ENCODE measurements at regions not wholly inside any gene's neighbourhood (a gene's known extent, or its start where the extent isn't known, plus 50 kb on each side); places are given as distances from the start of the nearest gene placed in this dataset.

- peaks cover 5 to 21% (median 13%) of the 10 kb centered on the region in 5 donors for H3K27me3 Mint-ChIP-seq
- H3K27ac Mint-ChIP-seq: no peak overlapping the region
- DNase-seq: no peak
- no peaks in the 10 kb centered on the region for H3K36me3 Mint-ChIP-seq
- H3K9me3 Mint-ChIP-seq: peaks cover 0 to 9% (median 2%) of the 10 kb centered on the region in 9 donors
- H3K4me3 Mint-ChIP-seq: no peak overlapping the region
- no peaks in the 10 kb centered on the region for H3K4me1 Mint-ChIP-seq
- no peak for ATAC-seq
- POLR2A ChIA-PET: no interaction called here
Measured at GRCh38 chr16:88289561-88289960, 93.2 kb upstream of the ZNF469 start.

DNA sequence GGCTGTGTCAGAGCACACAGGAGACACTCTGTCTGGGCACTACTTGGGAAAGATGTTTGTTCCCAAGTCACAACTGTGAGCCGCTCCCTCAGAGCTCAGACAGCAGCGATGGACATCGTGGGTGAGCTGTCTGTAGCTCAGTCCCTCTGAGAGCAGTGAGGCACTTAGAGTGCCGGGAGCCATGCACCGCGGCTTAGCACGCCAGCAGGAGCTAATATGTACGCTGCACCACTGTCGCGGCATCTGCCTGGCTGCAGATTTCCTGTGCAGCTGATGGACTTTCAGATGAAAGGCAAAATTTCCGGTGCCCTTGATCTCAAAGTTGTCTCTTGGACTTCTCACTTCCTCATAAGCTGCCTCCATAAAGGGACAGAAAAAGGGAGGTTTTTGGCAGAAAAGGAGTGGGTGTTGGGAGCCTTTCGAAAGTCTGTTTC lies 92.8 kb upstream of the ZNF469 start:
- Mint-ChIP-seq H3K36me3 (no peaks in the 10 kb centered on the region), H3K27me3 (peaks cover 7 to 21% (median 13%) of the 10 kb centered on the region in 5 donors), H3K27ac (no peak overlapping the region), H3K4me3 (no peak overlapping the region), H3K9me3 (peaks cover 0 to 9% (median 2%) of the 10 kb centered on the region in 9 donors), H3K4me1 (no peaks in the 10 kb centered on the region)
- DNase-seq (no peak), ATAC-seq (no peak)
- POLR2A ChIA-PET: no interaction called here

DNA sequence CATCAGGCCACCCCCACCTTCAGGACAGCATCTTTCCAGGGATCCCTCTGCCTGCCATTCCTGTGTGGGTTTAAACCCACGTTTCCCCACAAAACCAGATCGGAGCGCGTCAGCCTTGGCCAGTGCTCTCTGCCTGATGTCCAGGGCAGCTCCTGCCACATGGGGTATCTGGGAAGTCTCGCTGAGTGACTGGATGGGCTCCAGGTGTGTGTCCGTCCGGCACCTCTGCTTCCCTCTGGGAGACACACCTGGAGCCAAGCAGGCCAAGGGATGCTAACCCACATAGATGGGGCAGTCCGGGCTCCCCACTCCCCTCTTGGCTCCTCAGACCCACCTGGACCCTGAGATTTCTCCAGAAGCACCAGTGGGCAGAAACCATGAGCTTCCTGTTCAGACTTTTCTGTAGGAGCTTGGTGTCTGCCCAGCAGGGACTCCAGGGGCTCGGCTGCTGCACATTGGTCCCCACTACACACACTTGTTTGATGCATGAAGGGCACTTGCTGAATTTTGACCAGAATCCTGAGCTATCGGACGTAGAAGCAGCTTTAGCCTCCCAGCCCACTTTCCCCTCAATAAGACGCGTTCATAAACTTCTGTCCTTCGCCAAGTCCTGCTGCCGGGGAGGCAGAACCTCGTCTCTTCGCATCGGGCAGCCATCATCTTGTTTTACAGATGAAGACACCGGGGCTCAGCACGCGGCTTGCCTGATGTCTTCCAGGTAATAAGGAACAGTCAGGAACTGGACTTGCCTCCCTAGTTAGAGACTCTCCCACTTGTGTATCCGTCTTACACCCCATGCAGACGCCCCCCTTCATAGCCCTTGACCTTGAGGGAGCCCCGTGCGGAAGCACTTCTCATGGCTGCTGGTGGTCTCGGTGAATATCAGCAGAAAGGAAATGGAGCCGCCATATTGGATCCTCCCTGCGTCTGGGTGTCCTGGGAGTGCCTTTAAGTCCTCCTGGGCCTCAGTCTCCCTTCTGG lies 91.6 kb upstream of the ZNF469 start:
- no peak for ATAC-seq
- POLR2A ChIA-PET: no interaction called here
- Mint-ChIP-seq H3K4me1 (no peaks in the 10 kb centered on the region), H3K27ac (no peak overlapping the region), H3K9me3 (peaks cover 0 to 8% (median 0%) of the 10 kb centered on the region in 9 donors), H3K27me3 (peaks cover 9 to 23% (median 13%) of the 10 kb centered on the region in 5 donors), H3K4me3 (no peak overlapping the region), H3K36me3 (no peaks in the 10 kb centered on the region)
- DNase-seq: no peak

DNA sequence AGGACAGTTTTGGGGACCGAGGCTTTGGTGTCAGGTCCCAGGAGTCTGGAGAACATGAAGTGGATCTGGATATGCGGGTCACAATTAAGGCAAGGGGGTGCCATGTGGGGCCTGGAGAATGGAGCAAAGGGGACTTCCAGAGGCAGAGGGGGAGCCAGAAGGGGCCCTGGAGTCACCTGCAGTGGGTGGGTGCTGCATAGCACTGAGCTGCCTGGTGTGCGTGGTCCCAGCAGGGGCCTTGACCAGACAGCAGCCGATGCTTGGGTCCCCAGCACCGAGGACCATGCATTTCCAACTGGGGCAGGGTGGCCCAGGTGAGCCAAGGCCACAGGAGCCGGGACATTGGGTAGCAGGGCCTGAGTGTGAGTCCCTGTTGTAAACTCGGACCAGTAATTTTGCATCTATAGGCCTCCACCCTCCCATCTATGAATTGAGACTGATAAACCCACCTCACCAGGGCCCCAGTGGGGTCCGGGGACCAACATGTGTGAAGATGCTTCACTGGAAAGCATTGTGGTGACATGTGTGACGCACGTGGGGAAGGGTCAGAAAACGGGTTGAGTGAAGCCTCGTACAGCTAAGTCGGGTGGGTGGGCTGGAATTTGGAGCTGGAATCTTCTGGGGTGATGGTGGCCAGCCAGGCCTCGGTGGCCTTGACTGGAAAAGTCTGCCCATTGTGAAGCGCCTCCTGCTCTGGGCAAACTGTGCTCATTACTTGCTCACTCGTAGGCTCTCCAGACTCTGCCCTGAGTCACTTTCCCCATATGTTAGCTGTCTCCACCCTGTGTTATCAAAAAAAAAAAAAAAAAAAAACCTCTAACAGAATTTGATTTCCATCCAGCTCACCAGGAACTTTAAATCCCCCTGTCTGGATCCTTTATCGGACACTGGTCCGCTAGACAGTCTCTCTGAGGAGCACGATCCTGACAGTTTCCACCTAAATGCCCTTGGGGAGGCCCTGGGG lies 90.5 kb upstream of the ZNF469 start:
- Mint-ChIP-seq H3K9me3 (peaks cover 0 to 2% (median 0%) of the 10 kb centered on the region in 9 donors), H3K27ac (no peak overlapping the region), H3K36me3 (no peaks in the 10 kb centered on the region), H3K4me1 (no peaks in the 10 kb centered on the region), H3K4me3 (no peak overlapping the region), H3K27me3 (peaks cover 9 to 23% (median 14%) of the 10 kb centered on the region in 5 donors)
- POLR2A ChIA-PET: no interaction called here
- ATAC-seq (no peak), DNase-seq (no peak)

DNA sequence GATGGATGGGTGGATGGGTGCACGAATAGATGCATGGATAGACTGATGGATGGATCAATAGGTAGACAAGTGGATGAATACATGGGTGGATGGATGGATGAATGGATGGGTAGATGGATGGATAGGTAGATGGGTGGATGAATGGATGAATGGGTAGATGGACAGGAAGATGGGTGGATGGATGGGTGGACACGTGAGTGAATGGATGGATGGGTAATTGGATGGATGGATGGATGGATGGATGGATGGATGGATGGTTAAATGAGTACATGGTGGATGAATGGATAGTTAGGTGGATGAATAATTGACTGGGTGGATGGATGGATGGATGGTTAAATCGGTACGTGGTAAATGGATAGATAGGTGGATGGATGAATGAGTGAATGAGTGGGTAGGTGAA lies 89.7 kb upstream of the ZNF469 start:
- ATAC-seq (no peak), DNase-seq (no peak)
- H3K4me3 Mint-ChIP-seq: no peak overlapping the region
- H3K4me1 Mint-ChIP-seq: no peaks in the 10 kb centered on the region
- no peak overlapping the region for H3K27ac Mint-ChIP-seq
- H3K36me3 Mint-ChIP-seq: no peaks in the 10 kb centered on the region
- H3K9me3 Mint-ChIP-seq: peaks cover 0 to 2% (median 0%) of the 10 kb centered on the region in 9 donors
- H3K27me3 Mint-ChIP-seq: peaks cover 9 to 23% (median 21%) of the 10 kb centered on the region in 5 donors
- POLR2A ChIA-PET: no interaction called here

GRCh38 chr16:88295671-88296436 lies 86.9 kb upstream of the ZNF469 start:
- POLR2A ChIA-PET: no interaction called here
- ATAC-seq (no peak), DNase-seq (no peak)
- Mint-ChIP-seq H3K36me3 (no peaks in the 10 kb centered on the region), H3K27me3 (peaks cover 8 to 30% (median 21%) of the 10 kb centered on the region in 5 donors), H3K4me1 (peaks cover 0 to 5% (median 0%) of the 10 kb centered on the region in 4 donors), H3K27ac (no peak overlapping the region), H3K9me3 (peaks cover 0 to 2% (median 0%) of the 10 kb centered on the region in 9 donors), H3K4me3 (no peak overlapping the region)

DNA sequence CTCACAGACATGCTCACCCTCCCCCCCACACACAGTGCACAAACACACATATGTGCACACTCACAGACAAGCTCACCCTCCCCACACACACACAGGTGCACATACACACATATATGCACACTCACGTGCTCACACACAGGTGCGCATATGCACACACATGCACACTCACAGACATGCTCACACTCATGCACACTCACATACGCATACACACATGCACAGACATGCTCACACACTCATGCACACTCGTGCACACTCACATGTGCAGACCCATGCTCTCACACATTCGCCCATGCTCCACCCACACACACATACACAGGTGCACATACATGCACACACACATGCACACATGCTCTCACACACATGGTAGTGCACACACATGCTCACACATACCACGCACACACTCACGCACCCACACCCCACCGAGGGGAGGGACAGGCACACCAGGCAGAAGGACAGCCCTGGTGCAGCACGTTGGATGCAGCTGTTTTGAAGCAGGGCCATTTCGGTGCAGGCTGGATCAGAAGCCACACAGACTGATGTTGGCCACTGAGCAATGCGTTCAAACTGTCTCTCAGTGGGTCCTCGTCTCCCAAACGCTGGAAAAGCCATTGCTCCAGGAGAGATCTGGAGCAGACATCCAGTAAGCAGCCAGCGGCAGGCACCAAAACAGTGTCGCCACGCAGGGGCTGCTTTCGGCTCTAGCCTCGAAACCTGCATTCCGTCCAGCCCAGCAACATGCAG lies 86.2 kb upstream of the ZNF469 start:
- H3K27me3 Mint-ChIP-seq: peaks cover 8 to 30% (median 22%) of the 10 kb centered on the region in 5 donors
- peaks cover 0 to 5% (median 0%) of the 10 kb centered on the region in 4 donors for H3K4me1 Mint-ChIP-seq
- no peak overlapping the region for H3K27ac Mint-ChIP-seq
- no peak overlapping the region for H3K4me3 Mint-ChIP-seq
- no peak for DNase-seq
- H3K36me3 Mint-ChIP-seq: no peaks in the 10 kb centered on the region
- ATAC-seq: no peak
- POLR2A ChIA-PET: no interaction called here
- peaks cover 0 to 2% (median 0%) of the 10 kb centered on the region in 9 donors for H3K9me3 Mint-ChIP-seq

DNA sequence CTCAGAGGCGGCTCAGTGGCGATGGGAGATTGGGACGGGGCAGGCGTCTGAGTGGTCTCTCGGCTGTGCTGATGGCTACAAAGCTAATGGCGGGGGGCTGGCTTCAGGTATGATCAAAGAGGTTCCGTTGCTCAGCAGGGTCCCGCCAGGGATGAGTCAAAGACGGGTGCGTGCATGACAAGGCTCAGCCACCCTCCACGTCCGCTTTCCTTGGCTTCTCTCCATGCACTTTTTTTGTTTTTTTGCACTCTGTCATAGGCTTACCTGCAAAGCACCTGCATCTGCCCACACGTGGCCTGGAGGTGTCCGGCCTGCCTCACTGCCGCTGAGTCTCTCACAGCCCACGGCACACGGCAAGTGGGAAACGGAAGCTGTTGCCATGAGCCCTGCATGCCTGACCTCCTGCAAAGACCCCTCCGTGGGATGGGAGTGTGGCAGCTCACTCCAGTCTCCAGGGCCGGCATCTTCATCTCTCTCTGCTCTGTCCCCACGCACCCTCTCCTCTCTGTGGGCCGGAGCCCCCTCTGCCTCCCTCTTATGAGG lies 85.5 kb upstream of the ZNF469 start:
- Mint-ChIP-seq H3K27ac (no peak overlapping the region), H3K4me1 (peaks cover 0 to 8% (median 0%) of the 10 kb centered on the region in 4 donors)
- no peak for ATAC-seq

DNA sequence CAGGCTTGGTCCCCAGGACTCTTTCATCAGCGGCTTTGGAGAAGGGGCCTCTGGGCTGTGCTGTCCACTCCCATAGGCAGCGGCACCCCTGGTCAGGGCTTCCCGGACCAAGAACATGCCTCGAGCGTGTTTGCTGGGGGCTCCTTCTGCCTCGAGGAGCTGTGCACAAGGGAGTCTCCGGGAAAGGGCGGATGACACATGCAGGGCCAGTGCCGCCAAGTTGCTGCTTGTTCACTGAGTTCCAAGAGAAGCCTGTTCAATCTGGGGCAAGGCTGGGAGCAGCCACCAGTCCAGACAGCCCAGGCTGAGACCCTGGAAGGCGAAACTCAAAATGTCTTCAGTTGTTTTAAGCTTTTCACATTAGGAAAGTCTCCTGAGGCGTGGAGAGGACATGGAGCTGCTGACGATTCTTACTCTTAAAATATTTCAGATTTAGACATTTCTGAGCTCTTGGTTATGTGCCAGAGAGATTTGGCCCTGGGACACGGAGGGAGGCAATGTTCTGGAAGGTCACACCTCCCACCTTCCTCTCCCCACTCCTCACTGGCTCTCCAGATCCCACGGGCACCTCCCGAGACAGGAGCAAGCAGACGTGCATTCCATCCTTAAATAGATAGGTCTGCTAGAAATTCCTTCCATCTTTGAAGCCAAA lies 84.5 kb upstream of the ZNF469 start:
- Mint-ChIP-seq H3K27ac (peak overlapping the region in 1 of 10 donors; percentile 56), H3K36me3 (no peaks in the 10 kb centered on the region), H3K4me3 (no peak overlapping the region), H3K9me3 (no peaks in the 10 kb centered on the region), H3K27me3 (peaks cover 6 to 23% (median 21%) of the 10 kb centered on the region in 5 donors), H3K4me1 (peaks cover 0 to 8% (median 0%) of the 10 kb centered on the region in 4 donors)
- no peak for ATAC-seq
- DNase-seq: no peak
- POLR2A ChIA-PET: interaction anchor here (0.6 kb wide), 1 partner anchor 185 kb away, joined by 3 read pairs; no protein-coding TSS in a partner anchor

More for the DNA sequence above, 85.5 kb upstream of the ZNF469 start:
- Mint-ChIP-seq H3K9me3 (no peaks in the 10 kb centered on the region), H3K36me3 (no peaks in the 10 kb centered on the region), H3K27me3 (peaks cover 10 to 29% (median 22%) of the 10 kb centered on the region in 5 donors), H3K4me3 (no peak overlapping the region)
- POLR2A ChIA-PET: no interaction called here
- DNase-seq: no peak

GRCh38 chr16:88298833-88299745 lies 83.7 kb upstream of the ZNF469 start:
- POLR2A ChIA-PET: interaction anchor here (0.6 kb wide), 1 partner anchor 186 kb away, joined by 3 read pairs; no protein-coding TSS in a partner anchor
- Mint-ChIP-seq H3K4me1 (peaks cover 0 to 8% (median 0%) of the 10 kb centered on the region in 4 donors), H3K36me3 (peaks cover 0 to 2% (median 0%) of the 10 kb centered on the region in 3 donors), H3K27me3 (peaks cover 5 to 25% (median 17%) of the 10 kb centered on the region in 5 donors), H3K27ac (no peak overlapping the region), H3K9me3 (peaks cover 0 to 3% (median 0%) of the 10 kb centered on the region in 9 donors), H3K4me3 (no peak overlapping the region)
- no peak for ATAC-seq
- DNase-seq: no peak

All from naive thymus-derived CD8-positive, alpha-beta T cell (primary cell).